ENCODE measurements at regions not wholly inside any gene's neighbourhood (a gene's known extent, or its start where the extent isn't known, plus 50 kb on each side); places are given as distances from the start of the nearest gene placed in this dataset.

DNA sequence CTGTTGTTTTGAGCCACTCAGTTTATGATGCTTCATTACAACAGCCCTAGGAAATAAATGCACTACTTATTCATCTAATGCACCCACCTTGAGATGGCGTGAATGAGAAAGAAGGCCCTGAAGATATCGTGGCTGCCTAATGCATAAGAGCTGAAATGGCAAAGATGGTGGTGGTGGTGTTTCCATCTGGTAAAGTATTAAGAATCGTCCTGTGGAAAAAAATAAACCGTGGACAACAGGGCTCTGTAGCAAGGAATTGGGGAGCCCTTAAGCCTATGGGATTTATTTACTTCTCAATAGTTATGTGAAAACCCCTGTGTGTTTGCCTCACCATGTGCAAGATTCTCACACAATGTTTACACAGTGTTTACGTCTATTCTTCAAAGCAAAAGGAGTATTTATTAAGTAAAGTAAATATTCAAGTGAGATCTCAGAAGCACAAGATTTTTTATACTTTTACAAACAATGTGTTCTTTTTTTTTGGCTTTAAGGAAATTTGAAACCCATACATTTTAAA, 1555.2 kb upstream of the FLRT2 start:
- TF ChIP-seq, protein P1, sequence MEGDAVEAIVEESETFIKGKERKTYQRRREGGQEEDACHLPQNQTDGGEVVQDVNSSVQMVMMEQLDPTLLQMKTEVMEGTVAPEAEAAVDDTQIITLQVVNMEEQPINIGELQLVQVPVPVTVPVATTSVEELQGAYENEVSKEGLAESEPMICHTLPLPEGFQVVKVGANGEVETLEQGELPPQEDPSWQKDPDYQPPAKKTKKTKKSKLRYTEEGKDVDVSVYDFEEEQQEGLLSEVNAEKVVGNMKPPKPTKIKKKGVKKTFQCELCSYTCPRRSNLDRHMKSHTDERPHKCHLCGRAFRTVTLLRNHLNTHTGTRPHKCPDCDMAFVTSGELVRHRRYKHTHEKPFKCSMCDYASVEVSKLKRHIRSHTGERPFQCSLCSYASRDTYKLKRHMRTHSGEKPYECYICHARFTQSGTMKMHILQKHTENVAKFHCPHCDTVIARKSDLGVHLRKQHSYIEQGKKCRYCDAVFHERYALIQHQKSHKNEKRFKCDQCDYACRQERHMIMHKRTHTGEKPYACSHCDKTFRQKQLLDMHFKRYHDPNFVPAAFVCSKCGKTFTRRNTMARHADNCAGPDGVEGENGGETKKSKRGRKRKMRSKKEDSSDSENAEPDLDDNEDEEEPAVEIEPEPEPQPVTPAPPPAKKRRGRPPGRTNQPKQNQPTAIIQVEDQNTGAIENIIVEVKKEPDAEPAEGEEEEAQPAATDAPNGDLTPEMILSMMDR (IDR thresholded peaks at IDR 0.05): no peak
- no peak for TF ChIP-seq ZFX (IDR thresholded peaks at IDR 0.05; ENCODE audit: borderline replicate concordance)

Data from 22Rv1 (cell line).